GM21529 (cell line): ENCODE measurements at regions not wholly inside any gene's neighbourhood (a gene's known extent, or its start where the extent isn't known, plus 50 kb on each side); places are given as distances from the start of the nearest gene placed in this dataset.
"Not testable (repeated sequence)": the region's sequence is repeated elsewhere in the genome, so short reads cannot be mapped to it uniquely, and the experiment has no call there.

ENCODE experiments used
- ATAC-seq: cut with Tn5 transposase; IDR thresholded peaks from one replicate; pipeline ENCODE4 v1.9.1; 2021; ENCODE audit not compliant: unreplicated experiment

DNA sequence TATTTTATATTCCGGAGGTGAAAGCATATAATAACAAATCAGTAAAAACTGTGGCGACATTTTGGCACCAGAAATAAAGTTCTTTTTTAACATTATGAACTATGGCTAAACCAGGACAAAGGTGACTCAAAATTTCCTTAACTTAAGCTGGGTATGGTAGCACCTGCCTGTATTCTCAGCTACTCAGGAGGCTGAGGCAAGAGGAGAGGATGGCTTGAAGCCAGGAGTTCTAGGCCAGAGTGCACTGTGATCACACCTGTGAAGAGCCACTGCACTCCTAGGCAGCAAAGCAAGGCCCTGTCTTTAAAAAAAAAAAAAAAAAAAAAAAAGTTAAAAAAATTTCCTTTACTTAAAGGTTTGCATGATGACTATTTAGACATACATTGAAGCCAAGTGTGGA lies 63.0 kb upstream of the KIF2A start:
- not testable (repeated sequence) for ATAC-seq

DNA sequence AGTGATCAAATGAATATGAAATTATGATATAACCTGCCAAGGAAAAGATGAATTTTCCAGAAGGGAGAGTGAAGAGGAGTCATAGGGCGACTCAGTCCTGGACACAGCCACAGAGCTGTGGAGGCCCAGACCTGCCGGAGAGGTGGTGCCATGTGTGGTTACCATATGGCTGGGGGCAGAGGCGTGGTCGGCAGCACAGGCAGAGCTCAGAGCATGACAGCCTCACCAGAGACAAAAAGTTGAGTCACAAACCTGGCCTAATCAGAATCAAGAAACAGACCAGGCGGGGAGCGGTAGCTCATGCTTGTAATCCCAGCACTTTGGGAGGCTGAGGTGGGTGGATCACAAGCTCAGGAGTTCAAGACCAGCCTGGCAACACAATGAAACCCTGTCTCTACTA lies 57.8 kb upstream of the KIF2A start:
- ATAC-seq, result not testable (repeated sequence)

DNA sequence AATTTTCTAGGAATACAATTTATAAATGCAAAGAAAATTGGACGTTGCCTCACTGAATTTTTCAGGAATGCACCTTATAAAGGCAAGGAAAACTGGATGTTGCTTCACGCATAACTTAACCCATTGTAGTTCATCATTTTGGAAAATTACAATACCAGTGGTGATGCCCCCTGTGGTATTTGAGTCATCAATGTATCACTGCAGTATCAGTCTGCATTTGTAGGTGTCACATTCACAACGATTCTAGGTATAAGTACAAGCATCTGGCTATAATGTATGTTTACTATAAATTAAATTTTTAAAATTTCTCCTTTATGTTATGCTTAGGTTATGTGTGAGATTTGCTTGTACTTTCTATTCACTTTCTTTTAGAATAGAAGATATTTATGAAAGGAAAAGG lies 55.9 kb upstream of the KIF2A start:
- ATAC-seq, result not testable (repeated sequence)

DNA sequence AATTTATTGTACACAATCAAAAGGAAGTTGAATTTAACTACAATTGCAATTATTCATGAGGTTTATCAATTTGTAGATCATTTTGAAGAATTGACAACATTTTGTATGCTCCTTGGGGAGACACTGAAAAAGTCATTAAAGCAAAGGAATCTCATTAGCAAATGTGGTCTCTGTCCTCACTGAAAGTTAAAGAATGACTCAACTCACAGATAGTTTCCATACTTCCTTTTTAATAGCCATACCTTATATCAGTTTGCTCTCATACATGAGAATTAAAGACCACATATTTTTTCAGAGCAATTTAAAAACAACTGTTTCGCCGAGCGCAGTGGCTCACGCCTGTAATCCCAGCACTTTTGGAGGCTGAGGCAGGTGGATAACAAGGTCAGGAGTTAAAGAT lies 55.1 kb upstream of the KIF2A start:
- ATAC-seq, result peak; percentile 45

DNA sequence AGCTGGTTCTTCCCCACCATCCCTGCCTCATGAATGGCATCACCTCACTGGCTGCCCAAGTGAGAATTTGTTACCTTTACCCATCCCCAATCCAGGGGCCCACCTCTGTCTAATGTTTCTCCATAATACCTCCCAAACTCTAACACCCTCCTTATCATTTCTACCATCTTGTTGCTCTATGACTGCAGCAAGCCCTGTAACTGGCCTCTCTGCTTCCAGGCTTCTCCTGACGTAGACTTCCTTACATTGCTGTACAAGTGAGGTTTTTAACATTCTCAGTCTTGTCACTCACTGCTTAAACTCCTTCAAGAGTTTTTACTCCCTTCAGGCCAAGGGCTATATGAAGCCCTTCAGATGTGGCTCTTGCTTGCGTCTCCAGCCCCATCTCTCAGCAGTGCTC lies 53.5 kb upstream of the KIF2A start:
- ATAC-seq, result not testable (repeated sequence)

DNA sequence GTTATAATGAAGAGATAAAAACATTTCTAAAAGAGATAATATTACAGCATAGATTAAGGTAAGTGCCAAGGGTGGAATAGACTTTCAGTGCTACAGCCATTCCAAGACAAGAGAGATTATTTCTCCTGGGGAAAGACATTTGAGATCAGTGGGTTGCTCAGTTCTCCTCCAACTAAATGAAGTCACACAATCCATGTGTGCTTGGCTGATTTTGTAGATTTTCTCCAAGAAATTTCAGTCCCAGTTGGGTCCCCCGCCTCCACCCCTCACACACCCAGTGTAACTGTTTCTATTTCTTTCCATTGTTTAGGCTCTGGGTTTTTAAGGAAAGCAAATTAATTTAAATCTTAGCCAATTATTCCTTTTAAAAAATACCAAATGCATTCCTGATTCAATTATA lies 50.5 kb upstream of the KIF2A start:
- ATAC-seq, result not testable (repeated sequence)

DNA sequence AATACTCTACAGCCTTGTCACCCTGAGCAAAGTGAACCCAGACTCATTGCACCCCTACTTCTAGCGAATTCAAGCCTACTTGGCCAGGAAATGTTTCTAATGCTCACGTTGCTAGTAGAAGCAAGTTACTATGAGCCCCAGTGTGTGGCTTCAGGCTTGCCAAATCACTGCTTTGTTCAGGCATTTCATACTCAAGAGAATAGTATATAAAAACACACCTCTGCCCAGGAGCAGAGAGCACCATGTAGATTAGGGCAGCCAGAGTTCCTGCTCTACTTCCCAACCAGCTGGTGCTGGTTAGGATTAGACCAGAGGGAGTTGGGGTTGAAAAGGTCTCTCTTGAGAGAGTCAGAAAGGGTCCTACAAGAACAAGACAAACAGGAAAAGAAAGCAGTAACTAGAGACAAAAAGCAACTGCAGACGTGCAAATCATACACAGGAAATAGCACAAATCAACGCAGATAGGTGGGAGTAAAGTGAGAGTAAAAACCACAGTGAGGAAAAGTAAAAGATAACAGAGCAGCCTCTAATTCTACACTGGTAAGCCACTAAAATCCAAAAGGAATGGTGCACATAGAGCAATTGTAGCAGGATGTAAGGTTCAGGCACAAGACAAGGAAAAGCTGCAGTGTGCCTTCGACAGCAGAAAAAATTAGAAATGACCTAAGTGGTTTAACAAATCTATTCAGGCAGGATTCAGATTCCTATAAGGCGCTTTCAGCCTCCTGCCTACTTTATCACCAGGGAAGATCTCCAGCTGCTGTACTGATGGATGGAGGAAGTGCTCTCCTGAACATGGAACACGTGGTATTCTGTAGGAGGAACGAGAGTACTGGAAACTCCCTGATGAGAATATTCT lies 49.6 kb upstream of the KIF2A start:
- ATAC-seq, result peak; percentile 70
